Neutrophil (primary cell): ENCODE measurements at regions not wholly inside any gene's neighbourhood (a gene's known extent, or its start where the extent isn't known, plus 50 kb on each side); places are given as distances from the start of the nearest gene placed in this dataset.

ENCODE experiments used
- H3K27ac ChIP-seq: fragments of 200-600 bp; sonication (generic); 2 replicates; pipeline ENCODE4 v1.5.1; 2016; ENCODE audit warnings: mild to moderate bottlenecking, moderate library complexity
- H3K27me3 ChIP-seq: fragments of 200-600 bp; sonication (generic); 2 replicates; pipeline ENCODE4 v1.6.0; 2016; ENCODE audit warnings: mild to moderate bottlenecking
- H3K36me3 ChIP-seq: fragments of 200-600 bp; sonication (generic); 2 replicates; pipeline ENCODE4 v1.5.1; 2017
- H3K4me1 ChIP-seq, 2 experiments: fragments of 200-600 bp in 1 of 2; sonication (generic) in 1 of 2; 1 replicate in 1 of 2; 2 replicates in 1 of 2; pipeline versions ENCODE4 v1.5.1 to v1.6.1; 2013 to 2016; ENCODE audit warnings: low read depth in 1 of 2, low read length in 1 of 2, mild to moderate bottlenecking in 1 of 2, moderate library complexity in 1 of 2; ENCODE audit not compliant: control insufficient read depth in 1 of 2, insufficient read depth in 1 of 2
- H3K4me3 ChIP-seq, 2 experiments: fragments of 200-600 bp in 1 of 2; sonication (generic) in 1 of 2; 1 replicate in 1 of 2; 2 replicates in 1 of 2; pipeline ENCODE4 v1.5.1; 2013 to 2016; ENCODE audit warnings: low read depth in 1 of 2, low read length in 1 of 2, mild to moderate bottlenecking in 1 of 2, moderate library complexity in 1 of 2
- H3K9me3 ChIP-seq: fragments of 200-600 bp; sonication (generic); 2 replicates; pipeline ENCODE4 v1.5.1; 2016
- CTCF ChIP-seq: fragments of 200-600 bp; sonication (generic); IDR thresholded peaks from 2 replicates; pipeline ENCODE4 v1.5.1; 2016; ENCODE audit warnings: antibody characterized with exemption

GRCh38 chr1:22239378-22239777 lies 96.5 kb upstream of the WNT4 start:
- TF ChIP-seq CTCF = no peak
- H3K9me3 ChIP-seq = no peaks in the 10 kb centered on the region
- no peaks in the 10 kb centered on the region for H3K36me3 ChIP-seq
- H3K27ac ChIP-seq = no peak overlapping the region
- no peaks in the 10 kb centered on the region for H3K4me1 ChIP-seq
- H3K4me3 ChIP-seq = no peak overlapping the region
- peaks cover 17% of the 10 kb centered on the region for H3K27me3 ChIP-seq

- Histone ChIP-seq H3K27ac (no peak overlapping the region), H3K9me3 (no peaks in the 10 kb centered on the region), H3K36me3 (no peaks in the 10 kb centered on the region), H3K4me3 (no peak overlapping the region), H3K27me3 (peaks cover 2% of the 10 kb centered on the region), H3K4me1 (no peaks in the 10 kb centered on the region)
- no peak for TF ChIP-seq CTCF
Measured at GRCh38 chr1:22241250-22241649, 98.4 kb upstream of the WNT4 start.

GRCh38 chr1:22241811-22242210 lies 98.9 kb upstream of the WNT4 start:
- Histone ChIP-seq H3K4me1 (no peaks in the 10 kb centered on the region), H3K27ac (no peak overlapping the region), H3K27me3 (no peaks in the 10 kb centered on the region), H3K4me3 (no peak overlapping the region), H3K36me3 (no peaks in the 10 kb centered on the region), H3K9me3 (no peaks in the 10 kb centered on the region)
- no peak for TF ChIP-seq CTCF

GRCh38 chr1:22245100-22245650 lies 102.3 kb upstream of the WNT4 start:
- Histone ChIP-seq H3K4me1 (no peaks in the 10 kb centered on the region), H3K36me3 (no peaks in the 10 kb centered on the region), H3K27ac (no peak overlapping the region), H3K4me3 (no peak overlapping the region), H3K27me3 (peaks cover 11% of the 10 kb centered on the region), H3K9me3 (no peaks in the 10 kb centered on the region)
- no peak for TF ChIP-seq CTCF

- H3K4me3 ChIP-seq = no peak overlapping the region
- H3K27me3 ChIP-seq = peaks cover 11% of the 10 kb centered on the region
- no peak for TF ChIP-seq CTCF
Measured at GRCh38 chr1:22245726-22246125, 102.8 kb upstream of the WNT4 start.

More at GRCh38 chr1:22245726-22246125, 102.8 kb upstream of the WNT4 start:
- Histone ChIP-seq H3K9me3 (no peaks in the 10 kb centered on the region), H3K4me1 (no peaks in the 10 kb centered on the region), H3K27ac (no peak overlapping the region), H3K36me3 (no peaks in the 10 kb centered on the region)
